Osteoblast (primary cell): ENCODE measurements at regions not wholly inside any gene's neighbourhood (a gene's known extent, or its start where the extent isn't known, plus 50 kb on each side); places are given as distances from the start of the nearest gene placed in this dataset.
A peak's percentile ranks its signal among the peaks of the same experiment; 100 is the strongest.

Experiments used
- DNase-seq: peaks from one replicate; pipeline ENCODE4 v3.0.0; 2011; ENCODE audit warnings: low spot score, mixed read lengths; ENCODE audit not compliant: insufficient read length; ENCODE audit errors: missing footprints
- H2AFZ ChIP-seq: 2 replicates; pipeline ENCODE4 v1.6.0; 2011; ENCODE audit warnings: mild to moderate bottlenecking, low read length
- H3K27ac ChIP-seq: 2 replicates; pipeline ENCODE4 v1.5.1; 2011; ENCODE audit warnings: mild to moderate bottlenecking, low read depth, low read length, moderate library complexity
- H3K27me3 ChIP-seq: 2 replicates; pipeline ENCODE4 v1.6.0; 2012; ENCODE audit warnings: mild to moderate bottlenecking, control low read depth, inconsistent platforms, low read length, moderate library complexity; ENCODE audit not compliant: insufficient read depth
- H3K36me3 ChIP-seq: 2 replicates; pipeline ENCODE4 v1.5.1; 2011; ENCODE audit warnings: mild to moderate bottlenecking, low read length, control low read depth, moderate library complexity; ENCODE audit not compliant: insufficient read depth
- H3K4me1 ChIP-seq: 2 replicates; pipeline ENCODE4 v1.5.1; 2011; ENCODE audit warnings: mild to moderate bottlenecking, low read length, control low read depth, moderate library complexity; ENCODE audit not compliant: insufficient read depth
- H3K4me2 ChIP-seq: 2 replicates; pipeline ENCODE4 v1.6.0; 2011; ENCODE audit warnings: mild to moderate bottlenecking, low read length; ENCODE audit not compliant: insufficient read depth
- H3K4me3 ChIP-seq: fragments of 200-600 bp; sonication (generic); 3 replicates; pipeline ENCODE4 v1.5.1; 2012; ENCODE audit warnings: mild to moderate bottlenecking, low read length, inconsistent platforms; ENCODE audit not compliant: insufficient read depth
- H3K79me2 ChIP-seq: 2 replicates; pipeline ENCODE4 v1.6.0; 2012; ENCODE audit warnings: mild to moderate bottlenecking, low read length, control low read depth, inconsistent platforms; ENCODE audit not compliant: insufficient read depth
- H3K9me3 ChIP-seq: 2 replicates; pipeline ENCODE4 v1.5.1; 2011; ENCODE audit warnings: low read depth, low read length, control low read depth
- H4K20me1 ChIP-seq: 2 replicates; pipeline ENCODE4 v1.6.0; 2012; ENCODE audit warnings: mild to moderate bottlenecking, low read length, control low read depth; ENCODE audit not compliant: insufficient read depth
- TF ChIP-seq, protein P1 (sequence below): IDR thresholded peaks from 2 replicates; pipeline ENCODE4 v1.5.1; 2011; ENCODE audit warnings: mild to moderate bottlenecking, low read depth, low read length, moderate library complexity; ENCODE audit errors: extremely low read depth

GRCh38 chr6:119858901-119859300, 509.3 kb upstream of the MAN1A1 start:
- no peak for DNase-seq
- H2AFZ ChIP-seq: no peak overlapping the region
- no peak overlapping the region for H3K4me3 ChIP-seq
- no peaks in the 10 kb centered on the region for H3K9me3 ChIP-seq
- H3K27ac ChIP-seq: no peak overlapping the region
- TF ChIP-seq, protein P1, sequence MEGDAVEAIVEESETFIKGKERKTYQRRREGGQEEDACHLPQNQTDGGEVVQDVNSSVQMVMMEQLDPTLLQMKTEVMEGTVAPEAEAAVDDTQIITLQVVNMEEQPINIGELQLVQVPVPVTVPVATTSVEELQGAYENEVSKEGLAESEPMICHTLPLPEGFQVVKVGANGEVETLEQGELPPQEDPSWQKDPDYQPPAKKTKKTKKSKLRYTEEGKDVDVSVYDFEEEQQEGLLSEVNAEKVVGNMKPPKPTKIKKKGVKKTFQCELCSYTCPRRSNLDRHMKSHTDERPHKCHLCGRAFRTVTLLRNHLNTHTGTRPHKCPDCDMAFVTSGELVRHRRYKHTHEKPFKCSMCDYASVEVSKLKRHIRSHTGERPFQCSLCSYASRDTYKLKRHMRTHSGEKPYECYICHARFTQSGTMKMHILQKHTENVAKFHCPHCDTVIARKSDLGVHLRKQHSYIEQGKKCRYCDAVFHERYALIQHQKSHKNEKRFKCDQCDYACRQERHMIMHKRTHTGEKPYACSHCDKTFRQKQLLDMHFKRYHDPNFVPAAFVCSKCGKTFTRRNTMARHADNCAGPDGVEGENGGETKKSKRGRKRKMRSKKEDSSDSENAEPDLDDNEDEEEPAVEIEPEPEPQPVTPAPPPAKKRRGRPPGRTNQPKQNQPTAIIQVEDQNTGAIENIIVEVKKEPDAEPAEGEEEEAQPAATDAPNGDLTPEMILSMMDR: no peak
- H3K4me2 ChIP-seq: no peak overlapping the region
- no peaks in the 10 kb centered on the region for H3K79me2 ChIP-seq
- no peaks in the 10 kb centered on the region for H3K27me3 ChIP-seq
- H4K20me1 ChIP-seq: no peaks in the 10 kb centered on the region
- H3K4me1 ChIP-seq: no peaks in the 10 kb centered on the region
- no peaks in the 10 kb centered on the region for H3K36me3 ChIP-seq

- H3K4me2 ChIP-seq: peak overlapping the region; percentile 38
- H3K27ac ChIP-seq: no peak overlapping the region
- H4K20me1 ChIP-seq: no peaks in the 10 kb centered on the region
- no peak for DNase-seq
- H3K79me2 ChIP-seq: no peaks in the 10 kb centered on the region
- H3K9me3 ChIP-seq: no peaks in the 10 kb centered on the region
- TF ChIP-seq, protein P1: no peak
- H3K4me1 ChIP-seq: no peaks in the 10 kb centered on the region
- peak overlapping the region; percentile 31 for H3K4me3 ChIP-seq
- H2AFZ ChIP-seq: peak overlapping the region; percentile 14
- no peaks in the 10 kb centered on the region for H3K27me3 ChIP-seq
- H3K36me3 ChIP-seq: no peaks in the 10 kb centered on the region
These were observed 506.6 kb upstream of the MAN1A1 start for GRCh38 chr6:119856136-119856535.

GRCh38 chr6:119848696-119849095, 499.1 kb upstream of the MAN1A1 start:
- no peak overlapping the region for H3K27ac ChIP-seq
- H3K4me1 ChIP-seq: no peaks in the 10 kb centered on the region
- no peaks in the 10 kb centered on the region for H3K36me3 ChIP-seq
- H3K4me3 ChIP-seq: no peak overlapping the region
- no peak for DNase-seq
- H4K20me1 ChIP-seq: no peaks in the 10 kb centered on the region
- H2AFZ ChIP-seq: no peak overlapping the region
- H3K27me3 ChIP-seq: no peaks in the 10 kb centered on the region
- TF ChIP-seq, protein P1: no peak
- H3K4me2 ChIP-seq: no peak overlapping the region
- no peaks in the 10 kb centered on the region for H3K9me3 ChIP-seq
- no peaks in the 10 kb centered on the region for H3K79me2 ChIP-seq

DNA sequence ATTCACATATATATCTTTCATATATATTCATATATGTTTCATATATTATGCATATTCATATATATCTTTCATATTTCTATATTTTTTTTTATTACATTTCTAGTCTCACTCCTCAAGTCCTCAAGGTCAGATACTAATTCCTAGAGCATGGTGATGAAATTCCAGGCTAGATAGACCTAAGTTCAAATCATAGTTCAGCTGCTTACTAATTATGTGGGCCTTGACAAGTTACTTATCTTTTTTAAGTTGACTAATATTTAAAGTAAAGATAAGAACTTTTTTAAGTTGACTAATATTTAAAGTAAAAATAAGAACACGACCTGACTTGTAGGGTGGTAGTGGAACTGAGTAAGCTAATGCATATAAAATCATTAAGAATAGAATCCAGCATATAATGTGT, 495.6 kb upstream of the MAN1A1 start:
- H3K4me2 ChIP-seq: no peak overlapping the region
- H3K9me3 ChIP-seq: no peaks in the 10 kb centered on the region
- no peaks in the 10 kb centered on the region for H4K20me1 ChIP-seq
- H2AFZ ChIP-seq: no peak overlapping the region
- no peaks in the 10 kb centered on the region for H3K36me3 ChIP-seq
- no peak overlapping the region for H3K4me3 ChIP-seq
- no peaks in the 10 kb centered on the region for H3K27me3 ChIP-seq
- no peak for DNase-seq
- H3K79me2 ChIP-seq: no peaks in the 10 kb centered on the region
- no peaks in the 10 kb centered on the region for H3K4me1 ChIP-seq
- TF ChIP-seq, protein P1: no peak
- H3K27ac ChIP-seq: no peak overlapping the region
